HepG2 (cell line): ENCODE measurements at regions not wholly inside any gene's neighbourhood (a gene's known extent, or its start where the extent isn't known, plus 50 kb on each side); places are given as distances from the start of the nearest gene placed in this dataset.

Source experiments
- AKNA ChIP-seq: sonication (generic); formaldehyde crosslinking; IDR thresholded peaks from 2 replicates; pipeline ENCODE4 v1.4.0; 2020; ENCODE audit warnings: missing genetic modification reagents, borderline replicate concordance
- NFKBIZ ChIP-seq: IDR thresholded peaks from 2 replicates; pipeline ENCODE4 v1.6.1; 2018; ENCODE audit warnings: missing genetic modification reagents, missing compliant biosample characterization
- PRDM15 ChIP-seq: sonication (generic); formaldehyde crosslinking; IDR thresholded peaks from 2 replicates; pipeline ENCODE4 v1.4.0; 2020; ENCODE audit warnings: missing genetic modification reagents
- ZBTB40 ChIP-seq, 2 experiments: fragments of 450-650 bp in 1 of 2; sonication (generic) in 1 of 2; formaldehyde crosslinking in 1 of 2; IDR thresholded peaks; 2 replicates each; pipeline versions ENCODE4 v1.6.1 to v1.8.0; 2016 to 2022; ENCODE audit warnings: antibody characterized with exemption in 1 of 2, mild to moderate bottlenecking in 1 of 2, missing genetic modification reagents in 1 of 2
- ZNF460 ChIP-seq: sonication (generic); formaldehyde crosslinking; IDR thresholded peaks from 2 replicates; pipeline ENCODE4 v1.5.1; 2020; ENCODE audit warnings: missing genetic modification reagents, mild to moderate bottlenecking, borderline replicate concordance

GRCh38 chr6:113642001-113642713, 215.0 kb upstream of the MARCKS start (continued):
- TF ChIP-seq ZBTB40 (IDR thresholded peaks at IDR 0.05) (no peak), ZBTB40 (CRISPR knock-in tag; IDR thresholded peaks at IDR 0.05) (no peak), ZNF460 (CRISPR knock-in tag) (0 out of 2 replicates have a peak, but pooled peaks have one; percentile 3), NFKBIZ (no peak), PRDM15 (CRISPR knock-in tag) (no peak), AKNA (CRISPR knock-in tag) (no peak)
